Neural crest cell (in vitro differentiated cells): ENCODE measurements at regions not wholly inside any gene's neighbourhood (a gene's known extent, or its start where the extent isn't known, plus 50 kb on each side); places are given as distances from the start of the nearest gene placed in this dataset.

Source experiments
- DNase-seq: peaks from one replicate; pipeline ENCODE4 v3.0.0; 2021; ENCODE audit warnings: low read depth, mixed read lengths, low spot score
- H3K27ac Mint-ChIP-seq: one replicate; pipeline ENCODE4 v1.8.0; 2021; ENCODE audit warnings: mild to moderate bottlenecking, mixed read lengths; ENCODE audit not compliant: unreplicated experiment
- H3K27me3 Mint-ChIP-seq: 2 replicates; pipeline ENCODE4 v1.8.0; 2021; ENCODE audit warnings: low read depth, mild to moderate bottlenecking, mixed read lengths
- H3K36me3 Mint-ChIP-seq: 2 replicates; pipeline ENCODE4 v1.8.0; 2021; ENCODE audit warnings: low read depth, mild to moderate bottlenecking, mixed read lengths
- H3K4me1 Mint-ChIP-seq: 2 replicates; pipeline ENCODE4 v1.8.0; 2021; ENCODE audit warnings: mixed read lengths
- H3K4me3 Mint-ChIP-seq: one replicate; pipeline ENCODE4 v1.8.0; 2021; ENCODE audit warnings: mild to moderate bottlenecking, mixed read lengths
- H3K9me3 Mint-ChIP-seq: 2 replicates; pipeline ENCODE4 v1.8.0; 2021; ENCODE audit warnings: mixed read lengths
- CTCF ChIP-seq: fragments of 200-600 bp; sonication (generic); conservative IDR thresholded peaks from 2 replicates; pipeline ENCODE4 v1.5.0; 2021; ENCODE audit warnings: antibody characterized with exemption, mild to moderate bottlenecking

- Mint-ChIP-seq H3K9me3 (no peaks in the 10 kb centered on the region), H3K4me3 (no peak overlapping the region), H3K4me1 (peaks cover 6% of the 10 kb centered on the region), H3K36me3 (no peaks in the 10 kb centered on the region), H3K27me3 (no peaks in the 10 kb centered on the region), H3K27ac (no peak overlapping the region)
- DNase-seq = no peak
- TF ChIP-seq CTCF = no peak
Observed at GRCh38 chr11:110764485-110764884, 52.2 kb upstream of the ARHGAP20 start.

DNA sequence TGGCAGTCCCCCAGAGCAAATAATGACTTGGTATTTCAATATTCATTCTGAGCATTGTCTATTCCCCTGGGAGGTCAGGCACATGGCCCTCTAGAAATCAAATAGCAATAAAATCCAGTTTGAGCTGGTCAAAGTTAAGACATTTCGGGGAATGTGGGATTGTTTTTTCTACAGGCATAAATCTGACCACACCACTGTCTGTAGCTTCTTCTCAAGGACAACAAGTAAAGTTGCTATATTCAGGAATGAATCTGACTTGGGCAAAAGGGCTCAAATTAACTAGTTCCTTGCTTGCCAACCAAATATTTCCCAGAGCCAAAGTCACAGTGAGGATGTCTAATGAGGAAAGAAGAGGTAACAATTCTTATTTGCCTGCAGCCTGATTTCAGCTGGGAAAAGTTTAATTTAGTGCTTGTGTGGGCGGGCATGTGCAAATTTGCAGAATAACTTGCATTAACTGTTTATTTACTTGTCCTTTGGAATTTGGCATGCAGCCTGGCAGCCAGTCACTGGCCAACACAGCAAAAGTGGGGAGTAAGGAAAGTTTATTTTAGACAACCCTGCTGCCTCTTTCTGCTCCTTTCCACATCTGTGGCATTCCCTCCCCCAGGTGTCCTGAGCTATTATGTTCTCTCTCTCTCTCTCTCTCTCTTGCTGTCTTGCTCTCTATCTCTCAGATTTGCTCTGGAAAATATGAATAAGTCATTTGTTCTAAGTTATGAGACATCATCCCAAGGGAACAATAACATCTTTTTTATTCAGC, 51.2 kb upstream of the ARHGAP20 start:
- Mint-ChIP-seq H3K4me3 (no peak overlapping the region), H3K27ac (no peak overlapping the region), H3K4me1 (peaks cover 6% of the 10 kb centered on the region), H3K9me3 (no peaks in the 10 kb centered on the region), H3K36me3 (no peaks in the 10 kb centered on the region), H3K27me3 (no peaks in the 10 kb centered on the region)
- DNase-seq = no peak
- TF ChIP-seq CTCF = no peak

GRCh38 chr11:110762590-110762989, 50.4 kb upstream of the ARHGAP20 start:
- TF ChIP-seq CTCF = no peak
- H3K4me1 Mint-ChIP-seq = peaks cover 6% of the 10 kb centered on the region
- no peak overlapping the region for H3K27ac Mint-ChIP-seq
- no peaks in the 10 kb centered on the region for H3K27me3 Mint-ChIP-seq
- H3K4me3 Mint-ChIP-seq = no peak overlapping the region
- DNase-seq = no peak
- no peaks in the 10 kb centered on the region for H3K36me3 Mint-ChIP-seq
- H3K9me3 Mint-ChIP-seq = no peaks in the 10 kb centered on the region
